Stimulated activated CD8-positive, alpha-beta memory T cell treated with anti-CD3 and anti-CD28 coated beads, Interleukin-7, amount 100 ng/mL, for 48 hours (primary cell): ENCODE measurements at regions not wholly inside any gene's neighbourhood (a gene's known extent, or its start where the extent isn't known, plus 50 kb on each side); places are given as distances from the start of the nearest gene placed in this dataset.

Experiments
- DNase-seq, 2 donors: peaks; one replicate each; pipeline ENCODE4 v3.0.0-alpha.2; 2020; ENCODE audit warnings: low read depth in 1 of 2; ENCODE audit errors: extremely low read depth in 1 of 2

GRCh38 chr7:106196460-106197021 lies 84.4 kb upstream of the SYPL1 start:
- DNase-seq = no peak

GRCh38 chr7:106193661-106194060 lies 81.5 kb upstream of the SYPL1 start:
- DNase-seq = no peak

GRCh38 chr7:106190589-106191330 lies 78.6 kb upstream of the SYPL1 start:
- no peak for DNase-seq

- DNase-seq = no peak
These were observed 75.7 kb upstream of the SYPL1 start for GRCh38 chr7:106187613-106188350.

- no peak for DNase-seq
These were observed 73.6 kb upstream of the SYPL1 start for GRCh38 chr7:106185719-106186118.

- DNase-seq = no peak
These were observed 71.8 kb upstream of the SYPL1 start for GRCh38 chr7:106183952-106184351.

GRCh38 chr7:106182904-106183303 lies 70.8 kb upstream of the SYPL1 start:
- DNase-seq = no peak

- DNase-seq = no peak
These were observed 69.7 kb upstream of the SYPL1 start for GRCh38 chr7:106181658-106182265.

GRCh38 chr7:106180721-106181120 lies 68.6 kb upstream of the SYPL1 start:
- DNase-seq = no peak

GRCh38 chr7:106179256-106179655 lies 67.1 kb upstream of the SYPL1 start:
- no peak for DNase-seq

GRCh38 chr7:106178593-106179134 lies 66.6 kb upstream of the SYPL1 start:
- DNase-seq = no peak

GRCh38 chr7:106177738-106178592 lies 65.9 kb upstream of the SYPL1 start:
- no peak for DNase-seq

- no peak for DNase-seq
These were observed 65.2 kb upstream of the SYPL1 start for GRCh38 chr7:106177300-106177690.

GRCh38 chr7:106176414-106177299 lies 64.5 kb upstream of the SYPL1 start:
- peak; percentile 20 to 45 for DNase-seq

GRCh38 chr7:106175507-106175906 lies 63.4 kb upstream of the SYPL1 start:
- DNase-seq = no peak

- no peak for DNase-seq
These were observed 58.5 kb upstream of the SYPL1 start for GRCh38 chr7:106170651-106171050.

- no peak for DNase-seq
These were observed 57.9 kb upstream of the SYPL1 start for GRCh38 chr7:106169821-106170610.

- no peak for DNase-seq
These were observed 55.5 kb upstream of the SYPL1 start for GRCh38 chr7:106167439-106168136.
